ENCODE measurements at regions not wholly inside any gene's neighbourhood (a gene's known extent, or its start where the extent isn't known, plus 50 kb on each side); places are given as distances from the start of the nearest gene placed in this dataset.
"Not testable (repeated sequence)": the region's sequence is repeated elsewhere in the genome, so short reads cannot be mapped to it uniquely, and the experiment has no call there.

- DNase-seq (ENCODE audit: low read depth): no peak
- TF ChIP-seq MAX (IDR thresholded peaks at IDR 0.05; ENCODE audit: low read depth, low read length) (no peak), MYC (IDR thresholded peaks at IDR 0.05; ENCODE audit: low read depth, low read length) (no peak), POLR2A (IDR thresholded peaks at IDR 0.05; ENCODE audit: extremely low read depth, insufficient read length) (no peak), CTCF (IDR thresholded peaks at IDR 0.05; ENCODE audit: low read depth, low read length) (no peak)
These were observed 236.4 kb upstream of the SGCG start for GRCh38 chr13:22944378-22944777.

GRCh38 chr13:22945321-22946226 lies 235.2 kb upstream of the SGCG start:
- no peak for DNase-seq (ENCODE audit: low read depth)
- no peak overlapping the region for H3K4me3 ChIP-seq (ENCODE audit: low read depth, low read length)
- TF ChIP-seq POLR2A (IDR thresholded peaks at IDR 0.05; ENCODE audit: extremely low read depth, insufficient read length): no peak
- TF ChIP-seq MYC (IDR thresholded peaks at IDR 0.05; ENCODE audit: low read depth, low read length): no peak
- TF ChIP-seq CTCF (IDR thresholded peaks at IDR 0.05; ENCODE audit: low read depth, low read length): no peak

More at GRCh38 chr13:22944378-22944777, 236.4 kb upstream of the SGCG start:
- H3K4me3 ChIP-seq (ENCODE audit: low read depth, low read length): no peak overlapping the region

GRCh38 chr13:22948421-22948820 lies 232.4 kb upstream of the SGCG start:
- H3K4me3 ChIP-seq (ENCODE audit: low read depth, low read length): no peak overlapping the region
- TF ChIP-seq MYC (IDR thresholded peaks at IDR 0.05; ENCODE audit: low read depth, low read length) (no peak), MAX (IDR thresholded peaks at IDR 0.05; ENCODE audit: low read depth, low read length) (no peak)
- no peak for DNase-seq (ENCODE audit: low read depth)

- H3K4me3 ChIP-seq (ENCODE audit: low read depth, low read length); DNase-seq (ENCODE audit: low read depth): not testable (repeated sequence)
These were observed 228.8 kb upstream of the SGCG start for GRCh38 chr13:22952018-22952417.

- DNase-seq (ENCODE audit: low read depth); H3K4me3 ChIP-seq (ENCODE audit: low read depth, low read length): not testable (repeated sequence)
These were observed 225.6 kb upstream of the SGCG start for GRCh38 chr13:22955147-22955546.

- DNase-seq (ENCODE audit: low read depth); H3K4me3 ChIP-seq (ENCODE audit: low read depth, low read length): not testable (repeated sequence)
These were observed 224.2 kb upstream of the SGCG start for GRCh38 chr13:22956456-22957115.

GRCh38 chr13:22959859-22960258 lies 220.9 kb upstream of the SGCG start:
- not testable (repeated sequence) for DNase-seq (ENCODE audit: low read depth); H3K4me3 ChIP-seq (ENCODE audit: low read depth, low read length)

GRCh38 chr13:22960827-22961226 lies 220.0 kb upstream of the SGCG start:
- no peak for TF ChIP-seq POLR2A (IDR thresholded peaks at IDR 0.05; ENCODE audit: extremely low read depth, insufficient read length)
- no peak for TF ChIP-seq MYC (IDR thresholded peaks at IDR 0.05; ENCODE audit: low read depth, low read length)
- TF ChIP-seq MAX (IDR thresholded peaks at IDR 0.05; ENCODE audit: low read depth, low read length): no peak
- TF ChIP-seq CTCF (IDR thresholded peaks at IDR 0.05; ENCODE audit: low read depth, low read length): no peak
- DNase-seq (ENCODE audit: low read depth): no peak
- no peak overlapping the region for H3K4me3 ChIP-seq (ENCODE audit: low read depth, low read length)

- peak; percentile 9 for DNase-seq (ENCODE audit: low read depth)
- H3K4me3 ChIP-seq (ENCODE audit: low read depth, low read length): not testable (repeated sequence)
These were observed 219.4 kb upstream of the SGCG start for GRCh38 chr13:22961342-22961741.
